OCI-LY7 (cell line): ENCODE measurements at regions not wholly inside any gene's neighbourhood (a gene's known extent, or its start where the extent isn't known, plus 50 kb on each side); places are given as distances from the start of the nearest gene placed in this dataset.

Source experiments
- BruUV-seq: library from RNA; stranded (reverse); fragments of 400-500 nt; replicated peaks from 2 replicates; lab custom pipeline; 2021; lab: Mats Ljungman, UMichigan
- CTCF ChIA-PET: fragments of 300-600 bp; sonication (Branson Sonifier 250); formaldehyde crosslinking; loops from one replicate; lab custom pipeline; 2022; ENCODE audit warnings: antibody characterized with exemption; ENCODE audit not compliant: unreplicated experiment; lab: Charles Lee
- POLR2A ChIA-PET: fragments of 300-600 bp; sonication (Branson Sonifier 250); formaldehyde crosslinking; loops from one replicate; lab custom pipeline; 2022; ENCODE audit warnings: antibody characterized with exemption; lab: Charles Lee
- DNase-seq: peaks from one replicate; pipeline ENCODE4 v3.0.0-alpha.2; 2015; ENCODE audit warnings: low spot score
- H2AFZ ChIP-seq: fragments of 200-600 bp; sonication (generic), shearing (Covaris generic); 2 replicates; pipeline ENCODE4 v1.6.1; 2014; ENCODE audit warnings: mild to moderate bottlenecking, antibody characterized with exemption, low read length, moderate library complexity
- H3K27ac ChIP-seq: fragments of 200-600 bp; sonication (generic); 2 replicates; pipeline ENCODE4 v1.5.1; 2014; ENCODE audit warnings: mixed run types, low read depth, mild to moderate bottlenecking, moderate library complexity, low read length, inconsistent platforms; ENCODE audit not compliant: poor library complexity, severe bottlenecking
- H3K36me3 ChIP-seq: fragments of 200-600 bp; sonication (generic); 2 replicates; pipeline ENCODE4 v1.6.1; 2014; ENCODE audit warnings: mild to moderate bottlenecking, antibody characterized with exemption, low read length, moderate library complexity, mixed read lengths; ENCODE audit not compliant: insufficient read depth
- H3K4me1 ChIP-seq: fragments of 200-600 bp; sonication (generic); 2 replicates; pipeline ENCODE4 v1.5.1; 2014; ENCODE audit warnings: mild to moderate bottlenecking, low read length; ENCODE audit not compliant: insufficient read depth, poor library complexity, severe bottlenecking
- H3K4me2 ChIP-seq: fragments of 200-600 bp; sonication (generic); 2 replicates; pipeline ENCODE4 v1.6.1; 2014; ENCODE audit warnings: mild to moderate bottlenecking, low read length
- H3K4me3 ChIP-seq: fragments of 200-600 bp; sonication (generic); 2 replicates; pipeline ENCODE4 v1.5.1; 2014; ENCODE audit warnings: mild to moderate bottlenecking, low read depth, low read length; ENCODE audit not compliant: poor library complexity, severe bottlenecking
- H3K79me2 ChIP-seq: fragments of 200-600 bp; sonication (generic); 2 replicates; pipeline ENCODE4 v1.6.1; 2016; ENCODE audit warnings: low read depth, mild to moderate bottlenecking, low read length, moderate library complexity, mixed read lengths; ENCODE audit not compliant: insufficient read depth
- H3K9me2 ChIP-seq: fragments of 200-600 bp; sonication (generic); 2 replicates; pipeline ENCODE4 v1.6.1; 2016; ENCODE audit warnings: mild to moderate bottlenecking, low read length, mixed read lengths; ENCODE audit not compliant: insufficient read depth
- H3K9me3 ChIP-seq: fragments of 200-600 bp; sonication (generic); 2 replicates; pipeline ENCODE4 v1.6.1; 2014; ENCODE audit warnings: mild to moderate bottlenecking, mixed run types, low read length, mixed read lengths
- H4K20me1 ChIP-seq: fragments of 200-600 bp; sonication (generic); 2 replicates; pipeline ENCODE4 v1.6.1; 2014; ENCODE audit warnings: mild to moderate bottlenecking, antibody characterized with exemption, low read length, moderate library complexity, mixed read lengths; ENCODE audit not compliant: insufficient read depth
- CTCF ChIP-seq: fragments of 200-600 bp; sonication (generic); conservative IDR thresholded peaks from 2 replicates; pipeline ENCODE4 v1.5.1; 2014; ENCODE audit warnings: mild to moderate bottlenecking, antibody characterized with exemption, low read length, moderate library complexity, mixed read lengths
- EZH2phosphoT487 ChIP-seq: fragments of 200-600 bp; sonication (generic); IDR thresholded peaks from 2 replicates; pipeline ENCODE4 v1.6.1; 2018; ENCODE audit warnings: low read depth, borderline replicate concordance, mild to moderate bottlenecking, mixed run types, antibody characterized with exemption, low read length, moderate library complexity, mixed read lengths
- intact Hi-C: fragments of 100-400 bp; cut with micrococcal nuclease; formaldehyde crosslinking; loops from one replicate; pipeline ENCODE4 v1.10.0; 2022; ENCODE audit not compliant: unreplicated experiment

- H3K9me2 ChIP-seq = no peaks in the 10 kb centered on the region
- DNase-seq = no peak
- POLR2A ChIA-PET = interaction anchor here (0.6 kb wide), 1 partner anchor 107 kb away, joined by 3 read pairs; no protein-coding TSS in a partner anchor
- CTCF ChIA-PET = no interaction called here
- H3K4me2 ChIP-seq = no peak overlapping the region
- TF ChIP-seq EZH2phosphoT487 = no peak
- TF ChIP-seq CTCF = no peak
- intact Hi-C loops = no loop called here
- no peaks in the 10 kb centered on the region for H4K20me1 ChIP-seq
- H3K27ac ChIP-seq = no peak overlapping the region
- no peak overlapping the region for H2AFZ ChIP-seq
- no TSS peak for BruUV-seq
- H3K4me1 ChIP-seq = no peaks in the 10 kb centered on the region
- no peak overlapping the region for H3K4me3 ChIP-seq
- no peaks in the 10 kb centered on the region for H3K79me2 ChIP-seq
- H3K9me3 ChIP-seq = no peaks in the 10 kb centered on the region
- no peaks in the 10 kb centered on the region for H3K36me3 ChIP-seq
Measured at GRCh38 chr2:118254116-118254515, 165.8 kb downstream of the INSIG2 start.

DNA sequence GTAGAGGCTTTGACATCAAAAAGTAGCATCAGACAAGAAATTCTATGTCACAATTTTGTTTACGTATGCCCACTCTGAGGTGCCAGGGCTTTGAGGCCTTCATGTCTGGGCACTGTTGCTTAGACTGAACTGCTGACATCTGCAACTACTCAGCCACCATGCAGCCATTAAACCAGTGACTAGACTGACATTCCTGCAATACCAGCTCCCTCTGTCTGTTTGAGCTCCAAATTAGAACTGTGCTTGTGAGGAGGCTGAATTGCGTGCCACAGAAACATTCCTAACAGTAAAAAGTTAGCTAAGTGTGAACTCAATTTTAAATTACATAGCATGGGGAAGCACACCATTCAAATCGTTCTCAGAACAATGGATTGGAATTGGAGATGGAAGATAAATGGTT lies 163.2 kb downstream of the INSIG2 start:
- ChIA-PET POLR2A (no interaction called here), CTCF (no interaction called here)
- no peaks in the 10 kb centered on the region for H3K79me2 ChIP-seq
- no TSS peak for BruUV-seq
- H3K9me3 ChIP-seq = no peaks in the 10 kb centered on the region
- intact Hi-C loops = no loop called here
- H3K4me2 ChIP-seq = no peak overlapping the region
- no peaks in the 10 kb centered on the region for H4K20me1 ChIP-seq
- no peaks in the 10 kb centered on the region for H3K4me1 ChIP-seq
- no peaks in the 10 kb centered on the region for H3K36me3 ChIP-seq
- no peak overlapping the region for H2AFZ ChIP-seq
- DNase-seq = no peak
- TF ChIP-seq EZH2phosphoT487 (no peak), CTCF (no peak)
- H3K9me2 ChIP-seq = no peaks in the 10 kb centered on the region
- no peak overlapping the region for H3K27ac ChIP-seq
- no peak overlapping the region for H3K4me3 ChIP-seq

DNA sequence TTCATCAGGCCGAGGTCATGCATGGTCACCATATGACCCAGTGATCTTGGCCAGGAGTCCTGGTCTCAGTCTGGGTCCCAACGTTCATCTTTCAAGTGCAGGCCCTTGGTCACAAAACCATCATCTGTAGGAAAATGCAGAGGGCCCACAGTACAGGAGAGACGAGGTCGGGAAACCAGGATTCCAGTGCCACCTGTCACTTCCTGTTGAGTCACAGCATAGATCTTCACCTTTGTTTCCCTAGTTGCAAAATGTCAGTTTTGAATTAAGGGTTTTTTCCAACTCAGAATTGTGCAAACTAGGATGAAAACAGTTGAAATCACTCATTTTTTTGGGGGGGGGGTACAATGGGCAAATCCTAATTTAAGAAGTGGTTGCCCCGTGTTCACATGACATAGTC lies 162.2 kb downstream of the INSIG2 start:
- H3K79me2 ChIP-seq = no peaks in the 10 kb centered on the region
- DNase-seq = no peak
- no peak overlapping the region for H2AFZ ChIP-seq
- CTCF ChIA-PET = no interaction called here
- POLR2A ChIA-PET = no interaction called here
- H3K4me1 ChIP-seq = no peaks in the 10 kb centered on the region
- H4K20me1 ChIP-seq = no peaks in the 10 kb centered on the region
- TF ChIP-seq EZH2phosphoT487 = no peak
- TF ChIP-seq CTCF = no peak
- no peaks in the 10 kb centered on the region for H3K9me3 ChIP-seq
- no peak overlapping the region for H3K27ac ChIP-seq
- no peaks in the 10 kb centered on the region for H3K9me2 ChIP-seq
- intact Hi-C loops = no loop called here
- no TSS peak for BruUV-seq
- H3K4me2 ChIP-seq = no peak overlapping the region
- H3K4me3 ChIP-seq = no peak overlapping the region
- H3K36me3 ChIP-seq = no peaks in the 10 kb centered on the region
